ENCODE measurements at regions not wholly inside any gene's neighbourhood (a gene's known extent, or its start where the extent isn't known, plus 50 kb on each side); places are given as distances from the start of the nearest gene placed in this dataset.

GRCh38 chr5:124156415-124156996, 589.9 kb downstream of the ZNF608 start (continued):
- TF ChIP-seq, protein P1, sequence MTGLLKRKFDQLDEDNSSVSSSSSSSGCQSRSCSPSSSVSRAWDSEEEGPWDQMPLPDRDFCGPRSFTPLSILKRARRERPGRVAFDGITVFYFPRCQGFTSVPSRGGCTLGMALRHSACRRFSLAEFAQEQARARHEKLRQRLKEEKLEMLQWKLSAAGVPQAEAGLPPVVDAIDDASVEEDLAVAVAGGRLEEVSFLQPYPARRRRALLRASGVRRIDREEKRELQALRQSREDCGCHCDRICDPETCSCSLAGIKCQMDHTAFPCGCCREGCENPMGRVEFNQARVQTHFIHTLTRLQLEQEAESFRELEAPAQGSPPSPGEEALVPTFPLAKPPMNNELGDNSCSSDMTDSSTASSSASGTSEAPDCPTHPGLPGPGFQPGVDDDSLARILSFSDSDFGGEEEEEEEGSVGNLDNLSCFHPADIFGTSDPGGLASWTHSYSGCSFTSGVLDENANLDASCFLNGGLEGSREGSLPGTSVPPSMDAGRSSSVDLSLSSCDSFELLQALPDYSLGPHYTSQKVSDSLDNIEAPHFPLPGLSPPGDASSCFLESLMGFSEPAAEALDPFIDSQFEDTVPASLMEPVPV (CRISPR knock-in tag; IDR thresholded peaks at IDR 0.05): no peak

DNA sequence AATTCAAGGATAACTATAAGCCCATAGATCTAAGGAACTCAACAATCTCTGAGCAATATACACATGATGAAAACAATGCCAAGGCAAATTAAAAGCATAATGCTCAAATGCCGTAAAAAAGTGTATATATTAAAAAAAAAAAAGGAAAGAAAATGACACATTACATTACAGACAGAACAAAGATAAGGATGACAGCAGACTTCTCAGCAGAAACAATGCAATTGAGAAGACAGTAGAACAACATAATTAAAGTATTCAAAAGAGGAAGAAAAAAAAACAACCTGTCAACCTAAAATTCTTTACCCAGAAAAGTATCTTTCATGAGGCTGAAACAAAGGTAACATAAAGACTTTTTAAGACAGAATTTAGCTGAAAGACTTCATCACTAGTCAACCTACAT, 591.7 kb downstream of the ZNF608 start:
- no peak overlapping the region for H3K9ac ChIP-seq (ENCODE audit: insufficient read depth, low read depth, low read length)
- H4K20me1 ChIP-seq (ENCODE audit: insufficient read depth, low read length): no peaks in the 10 kb centered on the region
- 8% methylated on average over 1 of the region's 1 CpG for WGBS (ENCODE audit: low lambda C conversion rate)
- in situ Hi-C loops (cut with HindIII; ENCODE audit: extremely low pct_ligation_motif_present, low pct_unique_long_range_greater_than_20kb) (no loop called here), intact Hi-C loops (cut with micrococcal nuclease; ENCODE audit: unreplicated experiment) (no loop called here)
- H3K9me3 ChIP-seq (ENCODE audit: low read length): peaks cover 28% of the 10 kb centered on the region
- no peak for FAIRE-seq
- TF ChIP-seq ZSCAN29 (CRISPR knock-in tag; conservative IDR thresholded peaks at IDR 0.05) (no peak), STAG1 (CRISPR knock-in tag; IDR thresholded peaks at IDR 0.05) (no peak), ZNF251 (CRISPR knock-in tag; IDR thresholded peaks at IDR 0.05) (no peak), ZNF317 (CRISPR knock-in tag; IDR thresholded peaks at IDR 0.05) (peak; percentile 97)
- ATAC-seq: no peak
- no TSS peak for BruUV-seq (replicated peaks)
- no peak for DNase-seq (ENCODE audit: low spot score)
- H3K4me1 ChIP-seq (ENCODE audit: insufficient read depth, low read length): no peaks in the 10 kb centered on the region
- H2AFZ ChIP-seq (ENCODE audit: low read length): no peak overlapping the region
- ChIA-PET POLR2A (no interaction called here), CTCF (ENCODE audit: low intra/inter-chr PET ratio, low total read pairs) (no interaction called here)
- no peak overlapping the region for H3K4me3 ChIP-seq (replicated peaks in 1 of 3; ENCODE audit: insufficient read depth in 1 of 3, low read depth in 2 of 3, low read length in 3 of 3)
- no peaks in the 10 kb centered on the region for H3K36me3 ChIP-seq (replicated peaks in 1 of 2; ENCODE audit: control insufficient read depth in 1 of 2, insufficient read depth in 2 of 2, low read length in 2 of 2)
- H3K27me3 ChIP-seq (ENCODE audit: control insufficient read depth in 1 of 2, insufficient read depth in 2 of 2, low read length in 2 of 2): no peaks in the 10 kb centered on the region
- no peak overlapping the region for H3K27ac ChIP-seq (ENCODE audit: extremely low read length, insufficient read depth, low read length)
- H3K4me2 ChIP-seq (ENCODE audit: low read depth, low read length): no peak overlapping the region
- H3K79me2 ChIP-seq (ENCODE audit: insufficient read depth, low read length): no peaks in the 10 kb centered on the region

- no peak overlapping the region for H3K4me3 ChIP-seq (replicated peaks in 1 of 3; ENCODE audit: insufficient read depth in 1 of 3, low read depth in 2 of 3, low read length in 3 of 3)
- 0% methylated on average over 1 of the region's 1 CpG for WGBS (ENCODE audit: low lambda C conversion rate)
Measured at GRCh38 chr5:124153588-124153987, 592.9 kb downstream of the ZNF608 start.

More at GRCh38 chr5:124153588-124153987, 592.9 kb downstream of the ZNF608 start:
- DNase-seq (ENCODE audit: low spot score) (no peak), ATAC-seq (no peak), FAIRE-seq (no peak)
- Histone ChIP-seq H3K4me2 (ENCODE audit: low read depth, low read length) (no peak overlapping the region), H3K27me3 (ENCODE audit: control insufficient read depth in 1 of 2, insufficient read depth in 2 of 2, low read length in 2 of 2) (no peaks in the 10 kb centered on the region), H4K20me1 (ENCODE audit: insufficient read depth, low read length) (no peaks in the 10 kb centered on the region), H3K9ac (ENCODE audit: insufficient read depth, low read depth, low read length) (no peak overlapping the region), H2AFZ (ENCODE audit: low read length) (no peak overlapping the region), H3K79me2 (ENCODE audit: insufficient read depth, low read length) (no peaks in the 10 kb centered on the region), H3K9me3 (ENCODE audit: low read length) (peaks cover 39% of the 10 kb centered on the region), H3K4me1 (ENCODE audit: insufficient read depth, low read length) (no peaks in the 10 kb centered on the region), H3K27ac (ENCODE audit: extremely low read length, insufficient read depth, low read length) (no peak overlapping the region), H3K36me3 (replicated peaks in 1 of 2; ENCODE audit: control insufficient read depth in 1 of 2, insufficient read depth in 2 of 2, low read length in 2 of 2) (no peaks in the 10 kb centered on the region)
- no peak for TF ChIP-seq ZBTB10 (CRISPR knock-in tag; IDR thresholded peaks at IDR 0.05; ENCODE audit: borderline replicate concordance)
- BruUV-seq (replicated peaks): no TSS peak
- CTCF ChIA-PET (ENCODE audit: low intra/inter-chr PET ratio, low total read pairs): no interaction called here
- in situ Hi-C loops (cut with HindIII; ENCODE audit: extremely low pct_ligation_motif_present, low pct_unique_long_range_greater_than_20kb): no loop called here
- intact Hi-C loops (cut with micrococcal nuclease; ENCODE audit: unreplicated experiment): no loop called here
- POLR2A ChIA-PET: no interaction called here
